GM18519 (cell line): ENCODE measurements at regions not wholly inside any gene's neighbourhood (a gene's known extent, or its start where the extent isn't known, plus 50 kb on each side); places are given as distances from the start of the nearest gene placed in this dataset.

Experiments
- ATAC-seq: cut with Tn5 transposase; IDR thresholded peaks from one replicate; pipeline ENCODE4 v1.9.1; 2021; ENCODE audit warnings: mild to moderate bottlenecking, moderate library complexity; ENCODE audit not compliant: unreplicated experiment, low FRiP score

- no peak for ATAC-seq
These were observed 79.4 kb downstream of the S1PR1 start for GRCh38 chr1:101316256-101316655.

- no peak for ATAC-seq
These were observed 80.0 kb downstream of the S1PR1 start for GRCh38 chr1:101316799-101317198.

- ATAC-seq: no peak
These were observed 80.8 kb downstream of the S1PR1 start for GRCh38 chr1:101317590-101317989.

- no peak for ATAC-seq
These were observed 86.7 kb downstream of the S1PR1 start for GRCh38 chr1:101323535-101323934.

GRCh38 chr1:101325144-101325543 is 88.3 kb downstream of the S1PR1 start:
- ATAC-seq: no peak

GRCh38 chr1:101330427-101331130 is 93.8 kb downstream of the S1PR1 start:
- no peak for ATAC-seq

- ATAC-seq: no peak
These were observed 95.0 kb downstream of the S1PR1 start for GRCh38 chr1:101331794-101332193.

- no peak for ATAC-seq
These were observed 95.8 kb downstream of the S1PR1 start for GRCh38 chr1:101332633-101333032.

- no peak for ATAC-seq
These were observed 96.4 kb downstream of the S1PR1 start for GRCh38 chr1:101333186-101333585.

- no peak for ATAC-seq
These were observed 101.1 kb downstream of the S1PR1 start for GRCh38 chr1:101337968-101338367.

GRCh38 chr1:101338714-101339430 is 102.1 kb downstream of the S1PR1 start:
- no peak for ATAC-seq

- no peak for ATAC-seq
These were observed 107.9 kb downstream of the S1PR1 start for GRCh38 chr1:101344745-101345144.

- no peak for ATAC-seq
These were observed 109.6 kb downstream of the S1PR1 start for GRCh38 chr1:101346419-101346818.

GRCh38 chr1:101356013-101356412 is 119.2 kb downstream of the S1PR1 start:
- ATAC-seq: no peak

- no peak for ATAC-seq
These were observed 120.0 kb downstream of the S1PR1 start for GRCh38 chr1:101356604-101357443.

- ATAC-seq: peak; percentile 94
These were observed 120.7 kb downstream of the S1PR1 start for GRCh38 chr1:101357444-101357986.

- ATAC-seq: no peak
These were observed 123.7 kb downstream of the S1PR1 start for GRCh38 chr1:101360506-101360905.

- peak; percentile 24 for ATAC-seq
These were observed 127.1 kb downstream of the S1PR1 start for GRCh38 chr1:101363891-101364318.

- ATAC-seq: peak; percentile 40
These were observed 127.7 kb downstream of the S1PR1 start for GRCh38 chr1:101364370-101365120.

- no peak for ATAC-seq
These were observed 128.4 kb downstream of the S1PR1 start for GRCh38 chr1:101365186-101365585.
